ENCODE measurements at regions not wholly inside any gene's neighbourhood (a gene's known extent, or its start where the extent isn't known, plus 50 kb on each side); places are given as distances from the start of the nearest gene placed in this dataset.
"Not testable (repeated sequence)": the region's sequence is repeated elsewhere in the genome, so short reads cannot be mapped to it uniquely, and the experiment has no call there.

DNA sequence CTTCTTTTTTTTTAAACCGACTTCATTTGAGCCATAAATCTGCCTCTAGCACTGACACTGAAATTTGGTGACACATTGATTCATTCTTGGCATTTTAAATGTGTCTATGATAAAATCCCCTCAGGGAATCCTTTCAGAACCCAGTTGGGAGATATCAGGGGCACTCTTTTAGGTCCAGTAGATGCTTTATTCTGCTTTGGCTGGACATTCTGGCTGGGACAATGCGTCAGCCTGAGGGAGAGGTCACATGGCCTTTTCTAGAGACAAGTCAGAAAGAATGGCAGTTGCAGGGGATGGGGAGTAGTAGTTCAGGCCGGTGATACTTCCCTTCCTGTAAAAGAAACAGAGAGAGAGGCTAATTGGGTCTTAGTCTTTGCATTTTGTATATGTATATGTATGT, 63.1 kb downstream of the TRIM43 start:
- not testable (repeated sequence) for H3K27me3 ChIP-seq (ENCODE audit: insufficient read depth, low read length); H2AFZ ChIP-seq (ENCODE audit: low read depth, low read length); H3K9me3 ChIP-seq (ENCODE audit: low read length); H3K36me3 ChIP-seq (ENCODE audit: insufficient read depth, low read length); H3K4me3 ChIP-seq (ENCODE audit: low read length); H3K4me1 ChIP-seq (ENCODE audit: insufficient read depth, low read length)

- not testable (repeated sequence) for H3K36me3 ChIP-seq (ENCODE audit: insufficient read depth, low read length); H3K27me3 ChIP-seq (ENCODE audit: insufficient read depth, low read length); H3K4me1 ChIP-seq (ENCODE audit: insufficient read depth, low read length); H3K9me3 ChIP-seq (ENCODE audit: low read length); H2AFZ ChIP-seq (ENCODE audit: low read depth, low read length); H3K4me3 ChIP-seq (ENCODE audit: low read length)
Observed at GRCh38 chr2:95656553-95656952, 64.8 kb downstream of the TRIM43 start.

DNA sequence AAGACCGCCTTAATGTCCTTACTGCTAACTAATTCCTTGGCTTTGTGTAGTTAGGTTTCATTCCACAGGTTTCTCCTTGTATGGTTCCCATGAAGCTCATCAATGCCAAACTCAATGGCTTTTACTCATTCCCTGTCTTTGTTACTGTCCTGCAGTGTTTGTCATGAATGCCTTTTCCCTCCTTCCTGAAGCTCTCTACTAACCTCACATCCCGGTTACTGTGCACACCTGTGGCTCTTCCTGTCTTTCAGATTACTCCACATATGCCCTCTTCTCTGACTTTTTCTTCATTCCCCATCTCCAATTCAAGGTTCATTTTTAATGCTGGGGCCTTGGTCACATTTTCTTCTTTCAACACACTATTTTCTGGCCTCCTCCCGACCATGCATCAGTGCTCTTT, 66.1 kb downstream of the TRIM43 start:
- not testable (repeated sequence) for H3K36me3 ChIP-seq (ENCODE audit: insufficient read depth, low read length); H3K27me3 ChIP-seq (ENCODE audit: insufficient read depth, low read length); H3K4me1 ChIP-seq (ENCODE audit: insufficient read depth, low read length); H2AFZ ChIP-seq (ENCODE audit: low read depth, low read length); H3K9me3 ChIP-seq (ENCODE audit: low read length); H3K4me3 ChIP-seq (ENCODE audit: low read length)

DNA sequence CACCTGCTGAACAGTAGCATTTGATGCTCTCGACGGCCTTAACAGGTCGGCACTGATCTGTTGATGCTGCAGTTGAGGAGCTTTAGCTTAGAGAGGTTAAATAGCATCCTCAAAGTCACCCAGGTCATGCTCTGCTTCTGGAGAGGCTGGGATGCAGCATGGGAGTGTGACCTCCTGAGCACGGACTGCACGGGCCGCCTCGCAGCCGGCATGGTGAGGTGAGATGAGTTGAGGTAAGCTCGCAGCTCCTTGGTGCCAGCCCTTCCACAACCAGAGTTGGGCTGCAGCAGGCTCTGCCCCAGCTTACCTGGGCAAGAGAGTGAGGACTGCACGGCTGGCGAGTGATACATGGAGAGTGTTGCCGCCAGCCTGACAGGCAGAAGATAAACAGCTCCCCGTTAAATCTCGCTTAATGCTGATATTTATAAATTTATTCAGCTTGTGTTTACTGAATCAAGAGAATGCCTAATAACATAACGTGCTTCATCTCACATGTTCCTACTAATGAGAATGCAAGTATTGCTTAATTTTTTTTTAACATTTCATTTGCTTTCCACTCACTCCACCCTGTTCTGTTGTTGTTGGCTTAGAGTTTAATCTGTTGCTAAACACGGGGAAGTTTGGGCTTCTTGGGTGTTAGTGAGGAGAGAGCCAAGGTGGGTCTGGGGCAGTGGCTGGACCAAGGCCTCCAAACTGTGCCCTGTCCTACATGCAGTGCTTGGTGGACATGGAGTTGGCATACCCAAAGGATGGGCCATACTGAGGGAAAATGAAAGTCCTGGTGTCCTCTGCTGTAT, 69.2 kb downstream of the TRIM43 start:
- not testable (repeated sequence) for H3K27me3 ChIP-seq (ENCODE audit: insufficient read depth, low read length); H2AFZ ChIP-seq (ENCODE audit: low read depth, low read length); H3K9me3 ChIP-seq (ENCODE audit: low read length); H3K4me3 ChIP-seq (ENCODE audit: low read length); H3K36me3 ChIP-seq (ENCODE audit: insufficient read depth, low read length)
- H3K4me1 ChIP-seq (ENCODE audit: insufficient read depth, low read length), result peaks cover 15% of the 10 kb centered on the region

DNA sequence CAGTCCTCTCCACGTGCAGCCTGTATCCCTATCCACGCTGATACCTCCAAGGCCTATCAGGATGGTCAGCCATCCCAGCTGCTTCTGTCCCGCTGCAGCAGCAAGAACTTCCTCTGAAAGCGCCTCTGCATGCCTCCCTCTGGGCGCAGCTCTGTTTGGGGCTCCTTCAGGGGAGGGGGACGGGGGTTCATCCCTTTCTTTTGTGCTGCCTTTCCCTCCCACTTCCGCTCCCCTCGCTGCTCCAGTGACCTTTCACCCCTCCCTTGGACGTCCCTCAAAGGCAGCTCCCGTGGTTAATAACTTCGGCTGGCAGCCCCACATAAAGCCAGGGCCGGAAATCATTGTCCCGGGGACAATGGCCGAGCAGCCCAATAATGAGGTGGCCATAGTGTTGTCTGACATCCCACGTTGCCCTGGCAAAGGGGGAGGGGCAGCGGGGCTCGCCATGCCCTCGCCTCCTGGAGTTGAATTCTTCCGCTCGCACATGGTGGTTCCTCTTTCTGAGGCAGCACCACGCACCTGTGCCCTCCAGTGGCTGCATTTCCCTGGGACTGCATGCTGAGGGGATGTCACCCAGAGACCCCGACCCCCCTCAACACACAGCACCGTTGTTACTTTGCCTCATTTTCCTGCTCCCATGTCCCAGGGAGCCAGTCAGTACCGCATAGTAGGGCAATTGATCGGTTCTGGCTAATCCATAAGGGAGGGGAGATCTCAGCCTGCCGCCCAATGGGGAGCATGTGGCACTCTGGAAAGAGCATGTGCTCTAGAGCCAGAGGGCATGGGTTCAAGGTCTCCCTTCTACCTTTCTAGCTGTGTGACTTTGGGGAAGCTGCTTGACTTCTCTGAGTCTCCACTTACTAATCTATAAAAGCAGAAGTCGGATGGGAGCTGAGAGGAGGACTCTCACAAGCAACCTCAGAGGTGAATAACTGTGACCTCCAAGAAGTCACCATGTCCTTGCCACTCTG, 72.0 kb downstream of the TRIM43 start:
- Histone ChIP-seq H3K4me1 (ENCODE audit: insufficient read depth, low read length) (peaks cover 15% of the 10 kb centered on the region), H3K27me3 (ENCODE audit: insufficient read depth, low read length) (peaks cover 14% of the 10 kb centered on the region)
- not testable (repeated sequence) for H2AFZ ChIP-seq (ENCODE audit: low read depth, low read length); H3K4me3 ChIP-seq (ENCODE audit: low read length); H3K9me3 ChIP-seq (ENCODE audit: low read length); H3K36me3 ChIP-seq (ENCODE audit: insufficient read depth, low read length)

DNA sequence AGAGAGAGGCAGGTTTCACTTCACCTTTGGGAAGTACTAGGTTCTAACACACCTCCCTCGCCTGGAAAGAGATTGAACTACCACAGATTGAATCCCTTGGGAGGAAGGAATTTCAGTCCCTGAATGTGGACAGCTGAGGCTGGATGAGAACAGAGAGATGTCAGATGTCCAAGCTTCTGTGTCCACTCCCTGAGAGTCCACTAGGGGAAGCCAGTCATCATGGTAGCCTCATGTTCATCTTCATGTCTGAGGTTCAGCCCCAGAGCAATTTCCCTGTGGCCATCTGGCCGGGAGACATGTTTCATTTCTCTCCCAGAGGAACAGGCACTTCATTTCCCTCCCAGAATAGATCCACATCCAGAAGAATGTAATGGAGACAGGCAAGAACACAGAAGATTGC, 74.8 kb downstream of the TRIM43 start:
- peaks cover 15% of the 10 kb centered on the region for H3K4me1 ChIP-seq (ENCODE audit: insufficient read depth, low read length)
- H3K4me3 ChIP-seq (ENCODE audit: low read length); H3K9me3 ChIP-seq (ENCODE audit: low read length); H2AFZ ChIP-seq (ENCODE audit: low read depth, low read length); H3K36me3 ChIP-seq (ENCODE audit: insufficient read depth, low read length): not testable (repeated sequence)
- H3K27me3 ChIP-seq (ENCODE audit: insufficient read depth, low read length), result peaks cover 14% of the 10 kb centered on the region

DNA sequence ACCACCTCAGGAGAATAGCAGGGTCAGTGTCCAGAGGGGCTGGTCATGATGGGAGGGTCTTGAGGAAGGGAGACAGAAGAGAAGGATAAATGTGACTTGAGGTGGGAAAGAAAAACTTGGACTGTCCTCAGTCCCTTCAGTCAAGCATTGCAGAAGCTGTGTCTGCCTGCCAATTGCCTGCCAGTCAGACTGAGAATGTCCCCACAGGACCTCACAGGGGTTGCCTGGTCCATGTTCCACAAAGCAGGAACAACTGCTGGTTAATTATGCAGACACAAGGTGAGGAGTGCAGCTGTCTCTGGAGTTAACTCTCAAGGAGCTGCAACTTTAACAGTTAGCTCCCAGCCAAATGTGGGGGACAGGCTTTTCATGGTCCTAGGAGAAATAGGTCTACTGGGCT, 75.7 kb downstream of the TRIM43 start:
- peaks cover 12% of the 10 kb centered on the region for H3K27me3 ChIP-seq (ENCODE audit: insufficient read depth, low read length)
- peaks cover 12% of the 10 kb centered on the region for H3K4me1 ChIP-seq (ENCODE audit: insufficient read depth, low read length)

GRCh38 chr2:95668934-95669333, 77.1 kb downstream of the TRIM43 start:
- H2AFZ ChIP-seq (ENCODE audit: low read depth, low read length); H3K36me3 ChIP-seq (ENCODE audit: insufficient read depth, low read length); H3K4me3 ChIP-seq (ENCODE audit: low read length); H3K9me3 ChIP-seq (ENCODE audit: low read length); H3K4me1 ChIP-seq (ENCODE audit: insufficient read depth, low read length): not testable (repeated sequence)
- peaks cover 11% of the 10 kb centered on the region for H3K27me3 ChIP-seq (ENCODE audit: insufficient read depth, low read length)

More for the DNA sequence above, 75.7 kb downstream of the TRIM43 start:
- H3K4me3 ChIP-seq (ENCODE audit: low read length), result no peak overlapping the region
- no peaks in the 10 kb centered on the region for H3K36me3 ChIP-seq (ENCODE audit: insufficient read depth, low read length)
- no peaks in the 10 kb centered on the region for H3K9me3 ChIP-seq (ENCODE audit: low read length)
- H2AFZ ChIP-seq (ENCODE audit: low read depth, low read length), result no peak overlapping the region

GRCh38 chr2:95669441-95669991, 77.7 kb downstream of the TRIM43 start:
- no peak overlapping the region for H2AFZ ChIP-seq (ENCODE audit: low read depth, low read length)
- H3K4me1 ChIP-seq (ENCODE audit: insufficient read depth, low read length), result peaks cover 2% of the 10 kb centered on the region

GRCh38 chr2:95670167-95670566, 78.4 kb downstream of the TRIM43 start:
- Histone ChIP-seq H3K4me1 (ENCODE audit: insufficient read depth, low read length) (peaks cover 2% of the 10 kb centered on the region), H3K9me3 (ENCODE audit: low read length) (no peaks in the 10 kb centered on the region), H3K36me3 (ENCODE audit: insufficient read depth, low read length) (no peaks in the 10 kb centered on the region), H3K27me3 (ENCODE audit: insufficient read depth, low read length) (peaks cover 11% of the 10 kb centered on the region), H3K4me3 (ENCODE audit: low read length) (no peak overlapping the region), H2AFZ (ENCODE audit: low read depth, low read length) (no peak overlapping the region)

More at GRCh38 chr2:95669441-95669991, 77.7 kb downstream of the TRIM43 start:
- Histone ChIP-seq H3K27me3 (ENCODE audit: insufficient read depth, low read length) (peaks cover 11% of the 10 kb centered on the region), H3K36me3 (ENCODE audit: insufficient read depth, low read length) (no peaks in the 10 kb centered on the region), H3K9me3 (ENCODE audit: low read length) (no peaks in the 10 kb centered on the region), H3K4me3 (ENCODE audit: low read length) (no peak overlapping the region)

DNA sequence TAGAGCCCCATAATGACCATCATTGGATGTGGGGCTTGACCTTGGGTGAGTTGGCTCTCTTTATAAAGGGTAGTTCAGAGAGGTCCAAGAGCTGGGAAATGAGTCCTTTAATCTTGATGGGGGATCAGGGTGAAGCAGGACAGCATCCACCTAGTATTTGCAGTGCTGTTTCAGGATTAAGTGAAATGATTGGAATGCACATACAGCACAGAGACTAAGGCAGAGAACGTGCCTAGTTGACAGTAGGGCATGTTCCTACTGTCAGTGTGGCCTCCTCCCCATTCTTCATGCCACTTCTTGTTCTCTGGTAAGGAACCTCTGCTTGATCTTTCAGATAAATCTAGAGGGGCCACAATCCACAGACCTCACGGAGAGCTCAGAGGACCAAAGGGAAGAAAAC, 78.9 kb downstream of the TRIM43 start:
- Histone ChIP-seq H3K36me3 (ENCODE audit: insufficient read depth, low read length) (no peaks in the 10 kb centered on the region), H2AFZ (ENCODE audit: low read depth, low read length) (no peak overlapping the region), H3K4me3 (ENCODE audit: low read length) (no peak overlapping the region), H3K9me3 (ENCODE audit: low read length) (no peaks in the 10 kb centered on the region), H3K4me1 (ENCODE audit: insufficient read depth, low read length) (peaks cover 2% of the 10 kb centered on the region), H3K27me3 (ENCODE audit: insufficient read depth, low read length) (peaks cover 11% of the 10 kb centered on the region)

GRCh38 chr2:95671171-95671570, 79.4 kb downstream of the TRIM43 start:
- H3K4me3 ChIP-seq (ENCODE audit: low read length); H3K9me3 ChIP-seq (ENCODE audit: low read length); H3K36me3 ChIP-seq (ENCODE audit: insufficient read depth, low read length); H2AFZ ChIP-seq (ENCODE audit: low read depth, low read length); H3K4me1 ChIP-seq (ENCODE audit: insufficient read depth, low read length): not testable (repeated sequence)
- peaks cover 11% of the 10 kb centered on the region for H3K27me3 ChIP-seq (ENCODE audit: insufficient read depth, low read length)

DNA sequence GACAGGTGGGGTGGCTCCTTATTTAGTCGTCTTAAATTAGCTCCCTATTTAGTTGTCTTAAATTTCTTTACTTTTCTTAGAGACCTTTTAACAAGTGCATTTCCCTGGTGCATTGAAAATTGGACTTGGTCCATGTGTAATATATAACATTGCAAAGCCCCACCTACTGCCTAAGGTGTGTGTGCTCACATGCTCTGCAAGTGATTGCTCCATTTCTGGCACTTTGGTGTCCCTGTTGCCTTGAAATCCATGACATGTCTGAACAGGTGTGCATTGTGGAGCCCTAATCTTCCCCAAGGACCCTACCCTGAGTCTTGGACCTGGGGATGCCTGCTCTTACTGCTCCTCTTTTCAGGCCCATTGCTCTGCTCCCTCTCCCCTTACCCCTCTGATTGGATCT, 80.2 kb downstream of the TRIM43 start:
- not testable (repeated sequence) for H3K27me3 ChIP-seq (ENCODE audit: insufficient read depth, low read length); H3K4me3 ChIP-seq (ENCODE audit: low read length)

More for the DNA sequence above, 80.2 kb downstream of the TRIM43 start:
- not testable (repeated sequence) for H3K4me1 ChIP-seq (ENCODE audit: insufficient read depth, low read length); H2AFZ ChIP-seq (ENCODE audit: low read depth, low read length); H3K36me3 ChIP-seq (ENCODE audit: insufficient read depth, low read length); H3K9me3 ChIP-seq (ENCODE audit: low read length)

Measured in neuron (in vitro differentiated cells).